Umbilical cord (tissue), 1 donor: ENCODE measurements at regions not wholly inside any gene's neighbourhood (a gene's known extent, or its start where the extent isn't known, plus 50 kb on each side); places are given as distances from the start of the nearest gene placed in this dataset.
"Not testable (repeated sequence)": the region's sequence is repeated elsewhere in the genome, so short reads cannot be mapped to it uniquely, and the experiment has no call there.

Experiments used
- DNase-seq: peaks from one replicate; pipeline ENCODE4 v3.0.0-alpha.2; 2015; ENCODE audit warnings: low spot score

DNA sequence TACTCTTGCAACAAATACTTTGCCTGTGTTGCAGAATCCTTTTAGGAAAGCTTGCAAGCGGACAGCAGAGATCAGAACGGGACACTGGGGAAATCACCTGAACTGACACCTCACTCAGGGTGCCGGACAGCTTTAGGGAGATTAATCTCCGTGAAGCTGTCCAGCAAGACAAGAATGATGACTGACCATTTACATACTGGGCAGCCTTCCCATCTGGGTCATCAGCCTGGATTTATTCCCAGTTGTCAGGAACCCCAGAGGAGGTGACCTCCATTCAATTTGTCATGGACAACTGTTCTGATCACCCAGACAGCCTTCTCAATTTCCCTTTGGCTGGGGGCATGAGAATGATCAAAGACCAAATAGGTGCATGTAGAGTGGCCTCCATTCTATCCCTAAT lies 93.0 kb upstream of the EGFL6 start:
- no peak for DNase-seq

DNA sequence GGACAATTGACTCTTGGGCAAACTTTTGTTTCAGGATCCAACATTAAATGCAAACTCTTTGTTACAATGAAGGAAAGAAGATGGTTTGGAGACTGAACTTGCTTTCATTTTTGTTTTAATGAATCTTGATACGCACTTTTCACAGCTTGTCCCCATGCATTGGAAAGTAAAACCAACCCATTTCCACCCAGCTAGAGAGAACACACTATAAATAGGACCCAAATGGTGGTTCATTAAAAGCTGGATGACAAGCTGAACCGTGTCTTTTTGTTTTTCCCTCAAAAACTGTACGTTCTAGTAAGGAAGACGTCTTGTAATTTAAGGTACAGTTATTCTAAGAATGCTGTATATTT lies 95.3 kb upstream of the EGFL6 start:
- no peak for DNase-seq

GRCh38 chrX:13473442-13474163 lies 95.8 kb upstream of the EGFL6 start:
- DNase-seq = peak; percentile 34

- DNase-seq = no peak
Observed at GRCh38 chrX:13472975-13473374, 96.4 kb upstream of the EGFL6 start.

DNA sequence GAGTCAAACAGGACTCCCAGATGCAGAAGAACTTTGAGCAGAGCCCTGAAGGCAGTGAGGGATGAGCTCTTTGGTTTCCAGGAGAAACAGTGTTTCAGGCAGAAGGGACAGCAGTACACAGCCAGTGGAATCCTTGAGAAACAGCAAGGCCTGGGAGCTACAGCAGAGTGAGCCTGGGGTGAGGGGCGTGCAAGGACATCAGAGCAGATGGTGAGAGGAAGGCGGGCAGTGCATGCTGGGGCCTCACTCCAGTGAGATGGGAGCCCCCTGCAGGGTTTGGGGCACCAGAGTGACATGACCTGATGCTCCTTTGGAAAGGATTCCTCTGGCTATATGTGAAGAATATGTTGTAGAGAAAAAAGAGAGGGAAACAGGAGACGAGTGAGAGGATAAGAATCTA lies 98.1 kb upstream of the EGFL6 start:
- no peak for DNase-seq

GRCh38 chrX:13470685-13470977 lies 98.8 kb upstream of the EGFL6 start:
- no peak for DNase-seq

- no peak for DNase-seq
Observed at GRCh38 chrX:13469963-13470684, 99.3 kb upstream of the EGFL6 start.

DNA sequence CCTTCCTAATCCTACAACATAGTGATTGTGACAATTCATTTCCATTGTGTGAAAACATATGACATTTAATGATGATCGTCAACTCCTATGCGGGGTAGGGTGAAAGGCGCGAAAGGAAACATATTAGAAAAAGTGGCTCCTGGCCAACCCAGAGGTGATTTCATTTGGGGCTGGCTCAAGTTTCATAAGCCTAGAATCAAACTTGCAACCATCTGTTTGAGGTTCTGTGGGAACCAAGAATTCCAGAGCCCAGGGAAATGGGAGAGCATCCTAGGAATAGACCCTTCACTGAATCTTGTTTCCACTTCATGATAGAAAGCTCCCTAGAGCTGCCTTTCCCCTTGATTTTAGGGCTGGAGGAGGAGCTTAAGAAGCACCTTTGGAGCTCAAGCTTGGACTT lies 101.3 kb upstream of the EGFL6 start:
- DNase-seq = no peak

DNA sequence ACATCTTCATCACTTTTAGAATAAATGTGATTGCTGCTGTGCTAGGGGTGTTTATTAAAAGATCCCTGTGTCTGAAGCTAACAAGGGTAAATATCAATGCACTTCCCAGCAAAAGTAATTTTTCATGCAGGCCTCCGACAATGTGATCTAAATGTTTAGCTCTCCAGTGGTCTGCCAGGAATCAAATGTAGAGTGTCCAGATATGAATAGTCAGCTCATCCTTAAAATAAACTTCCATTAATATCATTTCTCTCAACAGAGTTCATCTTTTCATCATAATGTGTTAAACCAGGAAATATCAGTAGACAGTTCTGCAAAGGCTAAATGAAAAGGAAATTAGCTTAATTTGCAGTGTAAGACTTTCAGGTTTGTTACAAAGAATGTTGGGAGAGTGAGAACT lies 102.2 kb upstream of the EGFL6 start:
- no peak for DNase-seq

DNA sequence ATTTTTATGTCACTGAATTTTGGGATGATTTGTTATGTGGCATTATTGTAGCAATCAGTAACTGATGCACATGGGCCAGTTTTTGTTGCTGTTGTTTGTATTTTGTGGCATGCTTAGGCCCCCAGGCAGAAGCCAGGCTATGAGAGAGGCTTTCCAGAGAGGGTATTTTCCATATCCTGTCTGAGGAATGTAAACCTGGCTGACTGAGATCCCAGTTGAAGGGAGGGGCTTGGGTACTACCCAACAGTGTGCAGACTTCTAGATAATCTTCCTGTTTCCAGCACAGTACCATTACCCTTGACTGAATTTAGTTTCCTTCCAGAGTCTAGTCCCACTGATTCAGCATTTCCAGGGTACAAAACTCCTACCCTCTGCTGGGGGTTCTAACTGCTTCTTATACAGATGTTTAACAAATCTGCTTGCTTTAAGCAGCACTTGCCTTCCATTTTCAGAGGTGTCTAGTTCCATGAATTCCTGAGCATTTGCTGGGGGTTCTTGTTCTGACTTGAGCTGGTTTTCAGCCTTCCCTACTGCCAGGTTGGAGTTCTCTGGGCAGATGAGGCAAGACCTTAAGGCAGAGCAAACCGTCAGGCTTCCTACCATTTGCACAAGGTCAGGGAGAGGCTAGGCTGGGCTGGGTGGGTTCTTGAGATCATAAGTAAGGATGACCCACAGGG lies 104.7 kb upstream of the EGFL6 start:
- no peak for DNase-seq

DNA sequence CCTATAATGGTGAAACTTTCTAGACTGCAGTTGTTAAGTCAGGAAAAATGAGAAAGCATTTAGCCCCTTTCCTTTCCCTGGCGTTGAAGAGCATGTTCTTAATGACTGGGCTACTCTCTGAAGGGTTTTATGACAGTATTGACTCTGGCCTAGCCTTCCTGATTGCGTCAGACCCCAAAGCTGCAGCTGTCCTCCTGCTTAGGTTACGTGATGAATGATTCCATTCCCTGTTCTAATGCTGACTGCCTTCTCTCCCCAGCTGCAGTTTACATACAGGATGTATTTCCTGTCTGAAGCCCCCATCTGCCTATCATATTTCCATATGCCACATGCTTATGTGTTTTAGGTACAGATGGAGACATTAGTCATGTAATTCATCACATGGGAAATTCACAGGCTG lies 105.8 kb upstream of the EGFL6 start:
- DNase-seq = peak; percentile 63

GRCh38 chrX:13452283-13452682 lies 117.1 kb upstream of the EGFL6 start:
- no peak for DNase-seq

- DNase-seq = no peak
Observed at GRCh38 chrX:13449441-13449840, 120.0 kb upstream of the EGFL6 start.

DNA sequence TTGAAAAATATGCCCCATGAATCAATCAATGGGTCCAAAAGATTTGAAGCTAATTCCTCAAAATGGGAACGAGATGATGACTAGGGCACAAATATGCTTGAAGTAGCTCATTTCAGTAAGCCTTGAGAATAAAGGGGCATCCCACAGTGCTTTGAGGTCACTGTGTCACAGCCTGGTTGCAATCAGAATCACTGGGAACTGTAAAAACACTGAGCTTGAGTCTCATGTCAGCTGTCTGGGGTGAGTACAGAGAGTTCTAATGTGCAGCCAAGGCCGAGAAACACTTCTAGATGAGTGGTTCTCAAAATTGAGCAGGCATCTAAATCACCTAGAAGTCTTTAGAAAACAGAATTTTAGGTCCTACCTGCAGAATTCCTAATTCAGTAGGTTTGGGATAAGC lies 120.5 kb upstream of the EGFL6 start:
- DNase-seq = no peak

DNA sequence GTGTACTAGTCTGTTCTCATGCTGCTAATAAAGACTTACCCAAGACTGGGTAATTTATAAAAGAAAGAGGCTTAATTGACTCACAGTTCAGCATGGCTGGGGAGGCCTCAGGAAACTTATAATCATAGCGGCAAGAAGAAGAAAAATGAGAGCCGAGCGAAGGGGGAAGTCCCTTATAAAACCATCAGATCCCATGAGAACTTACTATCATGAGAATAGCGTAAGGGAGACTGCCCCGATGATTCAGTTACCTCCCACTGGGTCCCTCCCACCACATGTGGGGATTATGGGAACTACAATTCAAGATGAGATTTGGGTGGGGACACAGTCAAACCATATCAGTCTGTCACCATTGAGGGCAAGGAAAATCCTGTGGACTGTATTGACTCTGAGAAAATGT lies 121.8 kb upstream of the ATXN3L start:
- DNase-seq = not testable (repeated sequence)

DNA sequence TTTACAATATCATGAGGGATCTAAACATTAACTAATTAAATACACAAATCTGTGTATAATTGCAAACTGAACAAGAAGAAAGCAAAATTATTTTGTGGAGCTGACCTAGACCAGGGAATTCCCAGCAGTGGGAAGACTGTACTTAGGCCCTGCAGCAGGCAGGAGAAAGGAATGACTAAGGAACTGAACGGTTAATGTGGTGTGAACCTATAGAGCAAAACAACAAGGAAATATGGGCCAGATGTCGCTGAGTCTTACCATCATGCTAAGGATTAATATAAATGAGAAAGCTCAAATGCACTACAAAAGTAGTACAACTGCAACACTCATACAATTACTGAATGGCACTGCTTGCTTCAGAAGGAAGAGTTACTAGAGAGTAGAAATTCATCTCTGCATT lies 120.3 kb upstream of the ATXN3L start:
- DNase-seq = no peak

DNA sequence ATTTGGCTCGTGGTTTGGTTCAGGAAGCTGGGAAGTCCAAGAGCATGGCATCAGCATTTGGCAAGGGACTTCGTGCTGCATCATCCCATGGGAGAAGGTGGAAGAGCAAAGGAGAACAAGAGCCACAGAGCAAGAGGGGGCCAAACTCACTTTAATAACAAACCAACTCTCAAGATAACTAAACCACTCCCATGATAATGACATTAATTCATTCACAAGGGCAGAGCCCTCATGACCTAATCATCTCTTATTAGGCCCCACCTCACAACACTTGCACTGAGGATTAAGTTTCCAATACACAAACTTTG lies 113.4 kb upstream of the ATXN3L start:
- no peak for DNase-seq

- peak; percentile 87 for DNase-seq
Observed at GRCh38 chrX:13432414-13433297, 112.8 kb upstream of the ATXN3L start.

GRCh38 chrX:13430136-13430827 lies 110.4 kb upstream of the ATXN3L start:
- DNase-seq = no peak

DNA sequence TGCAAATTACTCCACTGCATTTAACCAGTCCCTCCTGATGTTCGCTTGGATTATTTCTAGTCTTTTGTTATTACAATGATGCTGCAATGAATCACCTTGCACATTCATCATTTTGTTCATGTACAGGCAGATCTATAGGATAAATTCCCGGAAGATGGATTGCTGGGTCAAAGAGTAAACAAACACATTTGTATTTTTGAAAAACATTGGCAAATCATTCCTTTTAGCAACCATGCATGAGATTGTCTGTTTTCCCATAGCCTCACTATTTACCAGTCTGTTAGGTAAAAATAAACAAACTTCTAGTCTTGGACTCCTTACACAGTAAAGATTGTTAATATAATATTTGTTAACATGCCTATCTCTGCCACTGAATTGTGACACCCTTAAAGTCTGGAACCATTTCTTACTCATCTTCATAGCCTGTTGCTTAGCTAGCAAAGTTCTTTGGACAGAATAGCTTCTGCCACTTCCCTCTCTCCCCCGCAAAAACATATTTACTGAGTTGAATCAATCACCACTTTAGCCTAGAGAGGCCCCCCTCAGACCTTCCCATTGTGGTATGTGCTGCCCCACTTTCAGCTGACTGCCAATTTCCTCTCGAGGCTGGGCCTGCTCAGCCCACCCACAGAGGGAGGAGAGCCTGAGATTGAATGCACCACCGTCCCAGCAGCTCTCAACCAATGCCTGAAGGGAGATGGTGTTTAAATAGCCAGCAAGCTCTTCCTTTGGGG lies 108.4 kb upstream of the ATXN3L start:
- DNase-seq = no peak

GRCh38 chrX:13427441-13428052 lies 107.7 kb upstream of the ATXN3L start:
- DNase-seq = no peak
